ENCODE measurements at regions not wholly inside any gene's neighbourhood (a gene's known extent, or its start where the extent isn't known, plus 50 kb on each side); places are given as distances from the start of the nearest gene placed in this dataset.

DNA sequence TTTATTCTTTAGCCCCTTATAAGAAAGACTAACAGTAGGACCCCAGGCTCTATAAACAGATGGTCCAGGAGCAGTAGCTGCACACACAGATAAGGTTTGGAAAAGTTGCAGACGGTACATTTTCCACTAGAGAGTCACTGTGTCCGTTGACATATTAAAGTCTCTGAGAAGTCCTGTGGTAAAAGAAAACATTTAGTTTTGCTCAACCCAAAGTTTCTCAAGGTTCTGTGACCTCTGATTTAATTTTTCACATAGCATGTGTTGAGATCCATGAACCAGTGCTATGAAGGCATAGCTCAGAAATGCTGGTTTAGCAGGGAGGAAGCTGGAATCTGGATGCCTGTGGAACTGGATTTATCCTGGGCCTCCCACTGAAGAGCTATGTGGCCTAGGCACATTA, 62.7 kb upstream of the RASEF start:
- ChIA-PET CTCF (ENCODE audit: low intra/inter-chr PET ratio) (no interaction called here), POLR2A (interaction anchor here (0.6 kb wide), 1 partner anchor 55 kb away, joined by 3 read pairs; no protein-coding TSS in a partner anchor)
- no peaks in the 10 kb centered on the region for H3K4me1 ChIP-seq (replicated peaks in 1 of 2; ENCODE audit: control insufficient read depth in 2 of 2, insufficient read depth in 2 of 2, low read length in 2 of 2)
- no peak overlapping the region for H3K27ac ChIP-seq (ENCODE audit: extremely low read depth, low read depth, low read length)
- no peaks in the 10 kb centered on the region for H3K27me3 ChIP-seq (ENCODE audit: control insufficient read depth in 2 of 2, insufficient read depth in 2 of 2, low read length in 2 of 2)
- no peak overlapping the region for H3K4me3 ChIP-seq
- in situ Hi-C loops (cut with MboI), result no loop called here
- H3K4me2 ChIP-seq (ENCODE audit: insufficient read depth, low read length), result no peak overlapping the region
- H3K9me3 ChIP-seq (replicated peaks; ENCODE audit: control insufficient read depth, insufficient read depth, low read depth, low read length), result no peaks in the 10 kb centered on the region
- BruUV-seq (replicated peaks), result no TSS peak
- intact Hi-C loops (cut with micrococcal nuclease), result no loop called here
- no peaks in the 10 kb centered on the region for H3K79me2 ChIP-seq (ENCODE audit: control insufficient read depth, insufficient read depth, low read length)
- ATAC-seq (no peak), DNase-seq (ENCODE audit: extremely low read depth in 1 of 4, low spot score in 3 of 4) (no peak), FAIRE-seq (no peak)
- no peaks in the 10 kb centered on the region for H3K36me3 ChIP-seq (ENCODE audit: control insufficient read depth, insufficient read depth, low read length)
- H3K9ac ChIP-seq (ENCODE audit: insufficient read depth in 1 of 2, low read depth in 2 of 2, low read length in 2 of 2), result no peak overlapping the region
- TF ChIP-seq HDAC1 (IDR thresholded peaks at IDR 0.05) (no peak), OTX1 (CRISPR knock-in tag; IDR thresholded peaks at IDR 0.05) (no peak), ZNF445 (CRISPR knock-in tag; IDR thresholded peaks at IDR 0.05; ENCODE audit: low read depth) (no peak), CREB5 (CRISPR knock-in tag; IDR thresholded peaks at IDR 0.05) (no peak)
- TF ChIP-seq, protein P1, sequence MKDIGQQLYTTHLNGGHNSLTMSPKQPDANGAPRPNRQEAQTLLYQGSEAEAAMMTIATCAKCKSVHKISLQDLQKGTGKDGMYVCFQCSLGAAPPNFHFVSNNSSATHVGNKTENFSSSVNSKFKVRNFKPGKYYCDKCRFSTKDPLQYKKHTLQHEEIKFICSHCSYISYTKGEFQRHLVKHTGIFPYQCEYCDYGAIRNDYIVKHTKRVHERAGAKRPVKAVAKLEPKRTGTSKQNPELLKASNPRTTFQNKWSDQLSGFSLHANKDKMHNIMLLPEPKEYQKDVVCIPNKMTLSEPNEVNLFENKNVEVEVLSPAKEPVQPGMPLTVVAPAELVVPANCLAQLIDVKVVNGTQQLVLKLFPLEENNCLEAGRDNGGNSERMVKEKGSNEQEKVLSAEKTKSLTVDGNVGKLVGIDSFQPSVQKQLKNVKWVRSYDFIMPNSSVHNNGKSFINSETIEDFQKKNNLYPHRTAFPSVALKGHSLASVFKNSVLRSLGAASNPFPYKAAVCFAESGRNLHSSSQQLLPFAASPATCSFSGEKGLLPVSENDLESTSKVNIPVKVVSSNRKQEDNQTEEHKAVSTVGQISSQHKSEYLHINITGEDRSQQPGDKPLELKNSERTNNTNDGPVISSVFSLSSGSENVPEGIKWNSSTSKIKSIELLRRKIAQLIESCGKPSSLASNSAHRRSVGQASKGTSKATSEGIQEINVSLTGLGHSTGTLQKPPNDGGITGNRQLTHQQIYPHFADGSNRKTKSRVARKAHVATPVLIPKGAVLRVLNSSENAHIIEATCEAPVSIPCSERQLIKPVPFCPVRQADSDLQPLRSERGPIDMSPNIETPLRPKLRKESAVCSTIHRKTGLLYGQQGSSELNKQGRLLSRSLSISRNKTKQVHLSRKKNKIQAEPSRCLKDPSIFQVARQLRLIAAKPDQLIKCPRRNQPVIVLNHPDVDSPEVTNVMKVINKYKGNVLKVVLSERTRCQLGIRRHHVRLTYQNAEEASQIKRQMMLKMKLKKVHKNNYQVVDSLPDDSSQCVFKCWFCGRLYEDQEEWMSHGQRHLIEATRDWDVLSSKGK (CRISPR knock-in tag; IDR thresholded peaks at IDR 0.05), result no peak
- no peaks in the 10 kb centered on the region for H4K20me1 ChIP-seq (replicated peaks; ENCODE audit: control insufficient read depth, insufficient read depth, low read length)
- H3K9me1 ChIP-seq (ENCODE audit: control insufficient read depth, insufficient read depth, low read length), result no peaks in the 10 kb centered on the region
- H2AFZ ChIP-seq (ENCODE audit: low read depth, low read length), result no peak overlapping the region
- 0% methylated on average over 2 of the region's 2 CpGs for WGBS (ENCODE audit: insufficient coverage, low coverage, missing lambda C conversion rate)

Data from K562 (cell line).